SJCRH30 (cell line): ENCODE measurements at regions not wholly inside any gene's neighbourhood (a gene's known extent, or its start where the extent isn't known, plus 50 kb on each side); places are given as distances from the start of the nearest gene placed in this dataset.

Experiments
- DNase-seq, 2 experiments: peaks; one replicate each; pipeline ENCODE4 v3.0.0-alpha.2; 2015 to 2020
- H3K27ac ChIP-seq: fragments of 250-450 bp; sonication (Bioruptor Pico); 2 replicates; pipeline ENCODE4 v1.5.1; 2020; ENCODE audit warnings: mild to moderate bottlenecking, moderate library complexity
- H3K27me3 ChIP-seq: fragments of 250-450 bp; sonication (Bioruptor Pico); 2 replicates; pipeline ENCODE4 v1.5.1; 2020; ENCODE audit warnings: mild to moderate bottlenecking, moderate library complexity
- H3K36me3 ChIP-seq: fragments of 250-450 bp; sonication (Bioruptor Pico); 2 replicates; pipeline ENCODE4 v1.5.1; 2020; ENCODE audit warnings: mild to moderate bottlenecking, moderate library complexity
- H3K4me1 ChIP-seq: fragments of 250-450 bp; sonication (Bioruptor Pico); 2 replicates; pipeline ENCODE4 v1.5.1; 2020; ENCODE audit warnings: mild to moderate bottlenecking, moderate library complexity
- H3K4me3 ChIP-seq: fragments of 250-450 bp; sonication (Bioruptor Pico); 2 replicates; pipeline ENCODE4 v1.5.1; 2020; ENCODE audit warnings: mild to moderate bottlenecking, moderate library complexity
- H3K9me3 ChIP-seq: fragments of 250-450 bp; sonication (Bioruptor Pico); replicated peaks from 2 replicates; pipeline ENCODE4 v1.5.1; 2020; ENCODE audit warnings: mild to moderate bottlenecking, moderate library complexity

DNA sequence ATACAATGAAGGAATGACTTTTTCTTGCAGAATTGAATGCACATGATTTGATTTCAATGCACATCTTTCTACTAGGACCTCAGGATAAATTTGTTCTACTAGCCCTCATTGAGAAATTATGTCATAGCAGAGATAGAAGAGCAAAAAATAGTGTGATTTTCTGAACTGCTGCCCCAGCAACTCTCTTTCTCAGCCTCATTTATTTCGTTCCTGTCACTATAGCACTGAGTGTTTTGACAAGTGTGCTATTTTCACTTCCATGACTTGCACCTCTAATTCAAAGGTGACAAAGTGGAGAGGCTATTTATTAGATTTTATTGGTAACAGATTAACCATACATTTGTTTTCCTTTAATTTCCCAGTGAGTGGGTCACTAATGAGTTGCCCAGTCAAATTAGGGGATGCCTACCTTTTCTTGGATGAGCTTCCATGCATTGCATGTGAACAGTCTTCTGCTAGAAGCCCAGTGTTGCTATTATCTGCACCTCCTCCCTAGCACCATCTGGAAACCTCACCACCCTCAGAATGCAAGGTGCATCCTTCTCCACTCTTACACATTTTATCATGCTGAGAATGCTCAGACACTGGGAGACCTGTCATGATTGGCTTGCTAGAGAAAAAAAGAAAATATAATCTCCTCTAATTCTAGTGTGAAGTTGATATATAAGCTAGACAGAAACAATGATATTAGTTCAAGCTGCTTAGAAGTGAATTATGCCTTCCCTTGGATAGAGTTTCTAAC is 119.6 kb upstream of the CTTNBP2 start:
- H3K4me1 ChIP-seq, result peaks cover under 1% of the 10 kb centered on the region; the same call in 1 of the 2 replicates
- no peak overlapping the region for H3K4me3 ChIP-seq
- no peak overlapping the region for H3K27ac ChIP-seq
- DNase-seq, result no peak
- H3K27me3 ChIP-seq, result no peaks in the 10 kb centered on the region
- H3K9me3 ChIP-seq, result no peaks in the 10 kb centered on the region
- H3K36me3 ChIP-seq, result no peaks in the 10 kb centered on the region

DNA sequence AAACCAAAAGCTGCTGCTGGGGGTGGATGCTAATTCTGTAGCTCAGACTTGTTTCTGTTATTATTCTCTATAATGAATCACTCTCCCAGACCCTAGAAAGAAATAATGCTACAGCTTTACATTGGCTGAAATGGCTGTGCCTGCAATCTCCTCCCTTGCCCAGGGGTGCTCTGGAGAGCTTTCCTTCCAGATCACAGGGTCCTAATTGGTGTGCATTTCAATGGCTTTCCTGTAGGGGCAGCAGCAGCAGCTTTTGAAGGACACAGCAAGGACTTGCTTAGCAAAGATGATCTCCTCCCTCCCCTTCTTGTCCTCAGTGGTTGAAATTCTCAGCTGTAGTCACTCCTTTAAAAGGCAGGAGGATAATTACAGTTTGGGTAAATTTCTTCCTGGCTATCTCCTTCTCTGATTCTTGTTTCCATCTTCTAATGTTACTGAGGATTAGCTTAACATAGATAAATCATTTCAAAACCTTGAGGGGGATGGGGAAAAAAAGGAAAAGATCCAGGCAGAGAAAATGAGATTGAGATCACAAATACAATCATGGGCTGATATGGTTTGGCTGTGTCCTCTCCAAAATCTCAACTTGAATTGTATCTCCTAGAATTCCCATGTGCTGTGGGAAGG is 120.2 kb upstream of the CTTNBP2 start:
- H3K4me1 ChIP-seq, result peaks cover 6% of the 10 kb centered on the region; the same call in 1 of the 2 replicates
- no peaks in the 10 kb centered on the region for H3K36me3 ChIP-seq
- H3K9me3 ChIP-seq, result no peaks in the 10 kb centered on the region
- DNase-seq, result peak; percentile 22 to 53
- H3K4me3 ChIP-seq, result no peak overlapping the region
- no peak overlapping the region for H3K27ac ChIP-seq
- no peaks in the 10 kb centered on the region for H3K27me3 ChIP-seq

DNA sequence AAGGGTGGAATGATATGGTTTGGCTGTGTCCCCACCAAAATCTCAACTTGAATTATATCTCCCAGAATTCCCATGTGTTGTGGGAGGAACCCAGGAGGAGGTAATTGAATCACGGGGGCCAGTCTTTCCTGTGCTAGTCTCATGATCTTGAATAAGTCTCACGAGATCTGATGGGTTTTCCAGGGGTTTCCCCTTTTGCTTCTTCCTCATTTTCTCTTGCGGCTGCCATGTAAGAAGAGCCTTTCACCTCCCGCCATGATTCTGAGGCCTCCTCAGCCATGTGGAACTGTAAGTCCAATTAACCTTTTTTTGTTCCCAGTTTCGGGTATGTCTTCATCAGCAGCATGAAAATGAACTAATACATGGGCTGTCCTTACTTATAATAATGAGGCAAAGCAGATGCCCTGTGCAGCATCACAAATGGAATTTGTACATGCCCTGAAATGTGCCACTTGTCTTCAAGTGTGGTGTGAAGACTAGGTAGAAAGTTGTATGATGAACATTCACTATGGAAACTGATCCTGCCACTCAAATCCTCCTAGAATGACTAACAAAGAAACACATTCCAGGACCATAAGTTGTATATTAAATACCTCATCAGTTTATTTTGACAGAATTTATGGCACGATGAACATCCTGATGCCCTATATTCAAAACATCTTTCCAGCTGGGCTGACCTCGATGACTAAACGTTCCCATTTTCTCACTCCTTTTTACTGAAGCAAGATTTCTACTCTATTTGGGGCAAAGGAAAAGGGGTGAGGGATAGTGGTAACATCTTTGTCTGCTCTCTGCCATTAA is 122.8 kb upstream of the CTTNBP2 start:
- Histone ChIP-seq H3K36me3 (no peaks in the 10 kb centered on the region), H3K27ac (no peak overlapping the region), H3K4me1 (peaks cover 6% of the 10 kb centered on the region; the same call in 1 of the 2 replicates), H3K27me3 (no peaks in the 10 kb centered on the region), H3K4me3 (no peak overlapping the region), H3K9me3 (no peaks in the 10 kb centered on the region)
- no peak for DNase-seq

DNA sequence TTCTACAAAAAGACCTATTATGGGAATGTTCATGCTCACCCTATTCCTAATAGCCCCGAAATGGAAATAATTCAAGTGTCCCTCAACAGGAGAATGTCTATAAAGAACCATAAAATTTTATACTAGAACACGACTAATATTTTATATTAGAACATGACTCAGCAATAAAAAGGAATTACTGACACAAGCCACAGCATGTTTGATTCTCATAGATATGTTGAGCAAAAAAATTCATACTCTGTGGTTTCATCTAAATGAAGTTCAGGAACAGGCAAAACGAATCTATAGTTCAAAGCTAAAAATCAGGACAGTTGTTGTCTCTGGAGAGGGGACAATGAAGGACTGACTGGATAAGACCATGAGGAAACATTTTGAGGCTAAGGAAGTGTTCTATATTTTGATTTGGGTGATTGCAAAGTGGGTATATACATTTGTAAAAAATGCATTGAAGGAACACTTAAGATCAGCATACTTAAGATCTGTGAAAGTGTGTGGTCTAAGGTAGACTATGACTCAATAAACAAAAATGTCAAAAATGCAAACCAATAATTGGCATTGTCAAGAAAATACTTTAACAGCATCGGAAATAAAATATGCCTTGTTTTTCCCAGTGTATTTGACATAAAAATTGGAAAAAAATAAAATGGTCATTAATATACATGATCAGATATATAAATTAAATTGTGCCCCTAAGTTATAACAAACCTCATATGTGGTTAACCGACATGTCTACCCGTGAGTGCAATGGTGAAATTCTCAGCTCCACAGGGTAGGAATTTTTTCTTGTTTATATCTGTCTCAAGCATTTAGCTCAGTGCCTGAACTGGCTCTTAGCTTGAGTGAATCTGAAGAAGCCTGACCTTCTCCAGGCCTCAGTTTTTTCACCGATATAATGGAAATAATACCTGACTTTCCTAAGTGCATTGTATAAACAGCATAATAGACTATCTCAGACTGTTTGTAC is 124.9 kb upstream of the CTTNBP2 start:
- Histone ChIP-seq H3K36me3 (no peaks in the 10 kb centered on the region), H3K27me3 (no peaks in the 10 kb centered on the region), H3K4me1 (peaks cover 6% of the 10 kb centered on the region; the same call in 1 of the 2 replicates), H3K9me3 (no peaks in the 10 kb centered on the region), H3K27ac (no peak overlapping the region), H3K4me3 (no peak overlapping the region)
- DNase-seq, result no peak

DNA sequence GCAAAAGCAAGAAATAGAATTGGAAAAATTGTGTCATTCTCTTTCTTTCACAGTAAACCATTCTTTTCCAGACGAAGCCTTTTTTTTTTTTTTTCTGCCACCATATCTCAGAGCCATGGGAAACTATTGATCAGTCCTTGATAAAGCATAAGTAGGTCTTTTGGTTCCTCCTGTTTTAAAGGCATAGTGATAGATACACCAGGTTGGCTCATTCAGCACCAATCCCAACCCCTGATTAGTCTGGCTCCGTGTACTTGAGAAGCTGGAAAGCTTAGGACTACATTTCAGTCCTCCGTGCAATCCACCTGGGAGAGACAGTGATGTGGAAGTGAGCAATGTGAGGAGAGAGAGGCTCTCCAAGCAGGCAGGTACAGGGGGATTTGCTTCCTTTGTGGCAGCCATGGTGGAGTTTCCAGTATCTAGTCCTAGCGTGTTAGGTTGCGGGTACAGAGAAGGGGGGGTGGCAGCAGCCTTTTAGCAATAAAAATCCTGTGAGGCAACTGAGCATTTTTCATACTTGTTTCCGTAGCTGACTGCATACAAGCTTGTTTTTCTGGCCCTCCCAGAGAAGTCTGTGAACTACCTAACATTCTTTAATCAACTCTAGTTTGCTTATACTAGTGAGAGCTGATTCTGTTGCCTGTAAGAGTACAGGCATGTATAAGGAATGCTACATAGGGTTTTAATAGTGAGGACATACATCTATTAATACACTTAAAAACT is 127.4 kb upstream of the CTTNBP2 start:
- no peak for DNase-seq
- H3K9me3 ChIP-seq, result no peaks in the 10 kb centered on the region
- no peaks in the 10 kb centered on the region for H3K36me3 ChIP-seq
- H3K27ac ChIP-seq, result no peak overlapping the region
- H3K4me1 ChIP-seq, result peaks cover 6% of the 10 kb centered on the region; the same call in 1 of the 2 replicates
- H3K27me3 ChIP-seq, result no peaks in the 10 kb centered on the region
- no peak overlapping the region for H3K4me3 ChIP-seq

DNA sequence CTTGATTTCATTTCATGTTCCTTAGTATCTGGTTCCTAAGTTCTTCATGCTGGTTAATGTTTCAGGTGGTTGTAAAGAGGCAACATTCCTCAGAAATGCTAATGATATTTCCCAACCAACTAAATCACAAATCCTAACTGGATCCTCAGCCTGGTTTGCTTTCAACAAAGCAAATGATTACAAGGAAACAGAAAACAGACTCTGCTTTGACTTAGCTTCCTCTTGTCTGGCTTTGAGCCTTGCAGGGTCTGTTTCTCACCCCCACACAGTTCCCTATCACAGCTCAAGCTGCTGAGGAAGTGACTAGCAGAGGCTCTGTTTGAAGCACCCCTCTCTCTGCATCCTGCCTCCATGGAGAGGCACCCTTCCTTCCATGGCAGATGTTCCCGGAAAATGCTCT is 130.2 kb upstream of the CTTNBP2 start:
- no peak overlapping the region for H3K4me3 ChIP-seq
- no peaks in the 10 kb centered on the region for H3K27me3 ChIP-seq
- H3K9me3 ChIP-seq, result no peaks in the 10 kb centered on the region
- no peaks in the 10 kb centered on the region for H3K4me1 ChIP-seq
- no peak for DNase-seq
- no peak overlapping the region for H3K27ac ChIP-seq
- no peaks in the 10 kb centered on the region for H3K36me3 ChIP-seq

DNA sequence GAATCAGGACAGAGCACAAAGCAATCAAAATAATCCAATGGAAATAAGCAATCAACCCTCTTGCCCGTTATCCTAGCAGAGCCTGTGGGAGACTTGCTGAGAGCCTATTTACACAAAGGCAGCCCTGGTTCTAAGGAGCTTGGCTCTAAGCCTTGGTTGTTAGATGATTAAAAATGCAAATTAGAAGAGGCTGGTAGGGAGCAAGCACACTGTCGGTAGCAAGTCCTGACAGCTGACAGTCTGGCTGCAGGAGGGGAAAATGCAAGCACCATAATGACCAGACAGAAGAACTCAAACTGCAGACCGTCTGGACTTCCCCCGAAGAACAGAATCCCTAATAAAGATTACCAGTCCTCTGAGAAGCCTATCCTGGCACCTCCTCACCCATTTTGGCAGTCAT is 131.8 kb upstream of the CTTNBP2 start:
- Histone ChIP-seq H3K4me1 (no peaks in the 10 kb centered on the region), H3K9me3 (no peaks in the 10 kb centered on the region), H3K4me3 (no peak overlapping the region), H3K27me3 (no peaks in the 10 kb centered on the region), H3K36me3 (no peaks in the 10 kb centered on the region), H3K27ac (no peak overlapping the region)
- DNase-seq, result no peak

DNA sequence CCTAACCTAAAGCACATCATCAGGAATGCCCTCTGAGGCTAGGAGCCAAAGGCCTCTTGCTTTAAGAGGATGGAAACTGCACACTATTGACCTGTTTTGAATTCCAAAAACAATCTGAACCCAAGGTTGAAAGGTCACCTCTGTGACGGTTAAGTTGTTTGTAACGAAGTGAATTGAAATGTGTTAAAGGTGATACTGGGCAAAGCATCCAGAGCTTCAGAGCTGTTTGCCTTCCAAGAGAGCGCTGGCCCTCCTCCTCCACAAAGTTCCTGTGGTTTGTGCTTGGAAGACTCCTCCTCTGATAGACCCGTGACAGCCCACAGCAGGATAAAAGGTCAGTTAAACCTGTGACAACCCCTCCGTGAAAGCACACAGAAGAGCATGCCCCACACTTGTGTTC is 133.7 kb upstream of the CTTNBP2 start:
- Histone ChIP-seq H3K4me3 (no peak overlapping the region), H3K4me1 (no peaks in the 10 kb centered on the region), H3K36me3 (no peaks in the 10 kb centered on the region), H3K27me3 (no peaks in the 10 kb centered on the region), H3K9me3 (no peaks in the 10 kb centered on the region), H3K27ac (no peak overlapping the region)
- no peak for DNase-seq

DNA sequence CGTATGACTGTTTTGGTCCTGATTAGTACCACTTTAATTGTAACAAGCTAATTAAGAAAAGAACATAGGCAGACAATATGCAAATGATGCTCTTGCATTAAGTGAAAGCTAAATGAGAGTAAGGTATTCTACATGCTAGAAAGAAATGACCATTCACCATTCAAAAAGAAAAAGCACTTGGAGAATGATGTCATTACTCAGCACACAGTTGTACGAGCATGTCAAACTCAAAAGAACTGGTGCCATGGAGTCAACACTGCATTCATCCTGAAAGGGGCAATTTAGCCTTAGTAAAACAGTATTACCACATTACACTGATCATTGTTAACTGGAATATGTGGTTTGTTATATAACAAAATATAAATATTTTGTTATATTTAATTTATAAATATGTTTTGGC is 136.2 kb upstream of the CTTNBP2 start:
- Histone ChIP-seq H3K36me3 (no peaks in the 10 kb centered on the region), H3K4me1 (no peaks in the 10 kb centered on the region), H3K27me3 (no peaks in the 10 kb centered on the region), H3K9me3 (no peaks in the 10 kb centered on the region), H3K4me3 (no peak overlapping the region), H3K27ac (no peak overlapping the region)
- DNase-seq, result no peak

DNA sequence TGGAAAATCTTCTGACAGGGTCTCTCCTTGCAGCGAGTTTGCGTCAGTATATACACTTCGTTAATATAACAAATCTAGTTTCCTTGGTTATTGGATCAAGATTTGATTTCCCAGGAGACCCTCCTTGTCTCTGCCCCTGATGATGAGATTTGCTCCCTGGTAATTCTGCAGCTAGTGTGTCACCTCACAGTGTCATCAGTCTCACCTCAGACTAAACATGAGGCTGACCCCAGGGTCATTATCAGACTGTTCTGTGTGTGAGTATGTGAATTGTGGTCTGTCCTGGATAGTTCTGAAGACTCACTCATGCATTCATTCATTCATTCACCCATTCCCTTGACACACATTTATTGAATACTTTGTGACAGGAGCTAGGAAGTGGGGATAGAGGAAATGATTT is 138.4 kb upstream of the CTTNBP2 start:
- Histone ChIP-seq H3K4me3 (no peak overlapping the region), H3K36me3 (no peaks in the 10 kb centered on the region), H3K9me3 (no peaks in the 10 kb centered on the region), H3K27me3 (no peaks in the 10 kb centered on the region), H3K4me1 (no peaks in the 10 kb centered on the region), H3K27ac (no peak overlapping the region)
- DNase-seq, result no peak

DNA sequence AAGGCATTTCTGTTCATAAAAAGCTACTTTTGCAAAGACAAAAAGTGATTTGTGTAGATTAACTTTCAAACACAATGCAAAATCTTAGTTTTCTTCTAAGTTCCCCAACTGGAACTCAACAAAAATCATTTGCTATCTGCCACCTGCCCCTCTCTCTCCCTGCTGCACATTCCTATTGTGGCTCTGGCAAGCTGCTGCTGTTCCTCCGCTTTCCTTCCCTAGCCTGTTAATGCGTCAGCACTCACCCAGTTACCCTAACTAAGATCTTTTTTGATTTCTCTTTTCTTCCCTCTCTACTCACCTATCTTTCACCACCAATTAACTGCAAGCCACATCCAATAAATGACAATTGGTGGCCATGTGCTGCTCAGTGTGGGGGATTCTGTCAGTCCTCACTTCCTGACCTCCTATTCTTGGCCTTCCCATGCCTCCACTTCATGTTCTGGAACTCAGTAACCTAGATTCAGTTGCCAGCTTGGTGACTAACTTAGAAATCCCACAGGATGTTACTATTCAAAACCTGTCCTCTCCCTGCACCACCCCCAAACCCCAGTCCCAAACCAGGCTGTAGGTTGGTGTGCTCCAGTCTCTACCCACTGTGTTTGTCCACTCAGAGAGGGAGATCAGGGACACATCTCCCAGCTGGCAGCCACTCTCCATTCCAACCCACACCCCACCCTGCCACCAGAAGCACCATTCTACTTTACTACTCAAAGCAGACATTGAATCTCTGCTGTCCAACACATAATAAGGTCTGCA is 140.2 kb upstream of the CTTNBP2 start:
- no peak for DNase-seq
- Histone ChIP-seq H3K9me3 (no peaks in the 10 kb centered on the region), H3K27me3 (no peaks in the 10 kb centered on the region), H3K27ac (no peak overlapping the region), H3K4me1 (no peaks in the 10 kb centered on the region), H3K4me3 (no peak overlapping the region), H3K36me3 (no peaks in the 10 kb centered on the region)

DNA sequence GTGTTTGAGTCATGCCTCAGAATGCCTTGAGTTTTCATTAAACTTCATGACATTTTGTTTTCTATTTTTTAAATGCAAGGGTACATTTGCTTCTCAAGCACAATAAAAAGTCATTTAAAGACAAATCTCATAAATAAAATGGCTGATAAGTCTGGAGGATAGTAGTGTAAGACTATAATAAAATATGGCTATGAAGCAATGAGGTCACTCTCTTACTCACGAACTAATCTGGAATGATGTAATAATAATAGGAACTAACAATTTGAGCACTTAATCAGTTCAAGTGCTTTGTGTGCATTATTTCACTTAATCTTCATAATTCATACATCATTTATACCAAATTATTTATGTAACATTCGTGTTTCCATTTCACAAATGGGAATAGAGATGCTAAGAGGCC is 149.3 kb upstream of the CTTNBP2 start:
- no peaks in the 10 kb centered on the region for H3K9me3 ChIP-seq
- H3K36me3 ChIP-seq, result no peaks in the 10 kb centered on the region
- DNase-seq, result no peak
- no peak overlapping the region for H3K4me3 ChIP-seq
- no peaks in the 10 kb centered on the region for H3K27me3 ChIP-seq
- no peaks in the 10 kb centered on the region for H3K4me1 ChIP-seq
- H3K27ac ChIP-seq, result no peak overlapping the region

DNA sequence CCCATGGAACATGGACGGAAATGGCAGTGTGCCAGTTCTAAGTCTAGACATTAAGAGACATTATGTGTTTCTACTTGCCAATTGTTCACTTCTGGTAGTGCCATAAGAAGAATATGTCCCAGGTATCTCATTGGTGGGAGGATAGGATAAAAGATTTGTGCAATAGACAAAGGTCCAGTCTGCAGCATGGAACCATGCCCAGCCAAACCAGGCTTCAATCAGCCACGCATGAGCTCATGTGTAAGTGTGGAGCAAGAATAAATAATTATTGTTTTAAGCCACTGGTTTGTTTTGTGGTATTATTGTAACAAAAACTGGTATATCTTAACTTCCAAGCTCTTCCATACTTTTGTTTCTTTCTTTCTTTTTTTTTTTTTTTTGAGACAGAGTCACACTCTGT is 153.6 kb upstream of the CTTNBP2 start:
- Histone ChIP-seq H3K4me1 (no peaks in the 10 kb centered on the region), H3K9me3 (no peaks in the 10 kb centered on the region), H3K4me3 (no peak overlapping the region), H3K36me3 (no peaks in the 10 kb centered on the region), H3K27me3 (no peaks in the 10 kb centered on the region), H3K27ac (no peak overlapping the region)
- no peak for DNase-seq
